Mesendoderm (in vitro differentiated cells): ENCODE measurements at regions not wholly inside any gene's neighbourhood (a gene's known extent, or its start where the extent isn't known, plus 50 kb on each side); places are given as distances from the start of the nearest gene placed in this dataset.

Experiments
- DNase-seq: peaks from one replicate; pipeline ENCODE4 v3.0.0; 2013
- H2AK5ac ChIP-seq: 2 replicates; pipeline ENCODE4 v1.6.1; 2013; ENCODE audit warnings: low read length, inconsistent platforms
- H2BK120ac ChIP-seq: 2 replicates; pipeline ENCODE4 v1.6.1; 2013; ENCODE audit warnings: low read depth, mild to moderate bottlenecking, low read length, moderate library complexity, mixed read lengths
- H2BK15ac ChIP-seq: replicated peaks from 2 replicates; pipeline ENCODE4 v1.6.1; 2013; ENCODE audit warnings: low read depth, mild to moderate bottlenecking, moderate library complexity
- H2BK5ac ChIP-seq: 2 replicates; pipeline ENCODE4 v1.6.1; 2013; ENCODE audit warnings: low read length, inconsistent platforms
- H3K18ac ChIP-seq: 2 replicates; pipeline ENCODE4 v1.6.1; 2013; ENCODE audit warnings: mild to moderate bottlenecking, low read length, mixed read lengths
- H3K23ac ChIP-seq: one replicate; pipeline ENCODE4 v1.6.1; 2013; ENCODE audit warnings: low read length
- H3K27ac ChIP-seq: 2 replicates; pipeline ENCODE4 v1.5.1; 2013; ENCODE audit warnings: low read depth, mild to moderate bottlenecking, inconsistent platforms, low read length, moderate library complexity
- H3K27me3 ChIP-seq: 2 replicates; pipeline ENCODE4 v1.6.1; 2013; ENCODE audit warnings: low read length, control low read depth, mild to moderate bottlenecking, inconsistent platforms; ENCODE audit not compliant: insufficient read depth, poor library complexity
- H3K36me3 ChIP-seq: 2 replicates; pipeline ENCODE4 v1.6.1; 2013; ENCODE audit warnings: low read length, inconsistent platforms; ENCODE audit not compliant: control insufficient read depth, insufficient read depth
- H3K4ac ChIP-seq: one replicate; pipeline ENCODE4 v1.6.1; 2013; ENCODE audit warnings: low read depth, mild to moderate bottlenecking, low read length, moderate library complexity
- H3K4me1 ChIP-seq: 2 replicates; pipeline ENCODE4 v1.6.1; 2013; ENCODE audit warnings: low read depth, low read length, inconsistent platforms; ENCODE audit not compliant: control insufficient read depth
- H3K4me2 ChIP-seq: 2 replicates; pipeline ENCODE4 v1.6.1; 2013; ENCODE audit warnings: low read length
- H3K4me3 ChIP-seq: 2 replicates; pipeline ENCODE4 v1.5.1; 2013; ENCODE audit warnings: mild to moderate bottlenecking, low read length
- H3K56ac ChIP-seq: one replicate; pipeline ENCODE4 v1.6.1; 2013; ENCODE audit warnings: low read length
- H3K79me1 ChIP-seq: 2 replicates; pipeline ENCODE4 v1.6.1; 2013; ENCODE audit warnings: low read length, inconsistent platforms
- H3K79me2 ChIP-seq: 2 replicates; pipeline ENCODE4 v1.6.1; 2013; ENCODE audit warnings: mild to moderate bottlenecking, low read length; ENCODE audit not compliant: control insufficient read depth, insufficient read depth
- H3K9ac ChIP-seq: 2 replicates; pipeline ENCODE4 v1.6.1; 2013; ENCODE audit warnings: low read length, inconsistent platforms
- H4K5ac ChIP-seq: one replicate; pipeline ENCODE4 v1.6.1; 2013; ENCODE audit warnings: low read length
- H4K8ac ChIP-seq: one replicate; pipeline ENCODE4 v1.6.1; 2013; ENCODE audit warnings: low read depth, mild to moderate bottlenecking, control low read depth, low read length, moderate library complexity
- WGBS: extraction: QIAGEN DNeasy Blood & Tissue Kit; methylation state at CpG from one replicate; pipeline ENCODE4 v1.1.7; 2013; ENCODE audit warnings: low lambda C conversion rate, missing lambda C conversion rate; ENCODE audit not compliant: insufficient coverage; ENCODE audit errors: extremely low coverage; 5-methylcytosine and 5-hydroxymethylcytosine counted together

DNA sequence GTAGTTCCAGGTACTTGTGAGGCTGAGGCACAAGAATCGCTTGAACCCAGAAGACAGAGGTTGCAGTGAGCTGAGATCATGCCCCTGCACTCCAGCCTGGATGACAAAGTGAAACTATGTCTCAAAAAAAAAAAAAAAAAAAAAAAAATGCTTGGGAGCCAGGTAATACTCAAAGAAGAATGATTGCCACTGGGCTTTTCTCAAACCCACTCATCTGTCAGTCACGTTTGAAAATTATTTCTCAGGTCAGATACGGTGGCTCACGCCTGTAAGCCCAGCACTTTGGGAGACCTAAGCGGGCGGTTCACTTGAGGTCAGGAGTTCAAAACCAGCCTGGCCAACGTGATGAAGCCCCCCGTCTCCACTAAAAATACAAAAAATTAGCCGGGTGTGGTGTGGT is 155.7 kb downstream of the RELL1 start:
- Histone ChIP-seq H3K79me1 (no peaks in the 10 kb centered on the region), H3K27me3 (no peaks in the 10 kb centered on the region), H2BK120ac (no peak overlapping the region), H3K4ac (no peak overlapping the region), H4K8ac (no peak overlapping the region), H3K18ac (no peak overlapping the region), H3K4me3 (no peak overlapping the region), H3K4me1 (no peaks in the 10 kb centered on the region), H3K4me2 (no peak overlapping the region), H3K9ac (no peak overlapping the region), H3K79me2 (no peaks in the 10 kb centered on the region), H3K56ac (no peak overlapping the region), H3K23ac (no peak overlapping the region), H2BK5ac (no peak overlapping the region), H4K5ac (no peak overlapping the region), H2BK15ac (no peak overlapping the region), H3K27ac (no peak overlapping the region), H2AK5ac (no peak overlapping the region), H3K36me3 (no peaks in the 10 kb centered on the region)
- no peak for DNase-seq
- no CpG with 5 or more reads among the region's 9 CpGs for WGBS

- Histone ChIP-seq H3K23ac (no peak overlapping the region), H3K4me2 (no peak overlapping the region), H3K4me3 (no peak overlapping the region), H3K4me1 (no peaks in the 10 kb centered on the region), H4K8ac (no peak overlapping the region), H2BK120ac (no peak overlapping the region), H4K5ac (no peak overlapping the region), H2AK5ac (no peak overlapping the region), H3K79me2 (no peaks in the 10 kb centered on the region), H3K36me3 (no peaks in the 10 kb centered on the region), H3K9ac (no peak overlapping the region), H2BK15ac (no peak overlapping the region), H3K4ac (no peak overlapping the region), H3K79me1 (no peaks in the 10 kb centered on the region), H3K56ac (no peak overlapping the region), H3K27ac (no peak overlapping the region), H3K18ac (no peak overlapping the region), H3K27me3 (no peaks in the 10 kb centered on the region), H2BK5ac (no peak overlapping the region)
- DNase-seq = no peak
- no CpG with 5 or more reads among the region's 6 CpGs for WGBS
Observed at GRCh38 chr4:37528166-37528885, 157.8 kb downstream of the RELL1 start.

- Histone ChIP-seq H3K27me3 (no peaks in the 10 kb centered on the region), H3K79me1 (no peaks in the 10 kb centered on the region), H3K36me3 (no peaks in the 10 kb centered on the region), H3K9ac (no peak overlapping the region), H2BK15ac (no peak overlapping the region), H3K4me1 (no peaks in the 10 kb centered on the region), H2BK120ac (no peak overlapping the region), H3K4me3 (no peak overlapping the region), H3K4ac (no peak overlapping the region), H3K18ac (no peak overlapping the region), H2BK5ac (no peak overlapping the region), H2AK5ac (no peak overlapping the region), H3K56ac (no peak overlapping the region), H3K27ac (no peak overlapping the region), H4K8ac (no peak overlapping the region), H3K23ac (no peak overlapping the region), H3K4me2 (no peak overlapping the region), H4K5ac (no peak overlapping the region), H3K79me2 (no peaks in the 10 kb centered on the region)
- peak; percentile 42 for DNase-seq
- WGBS = no CpG with 5 or more reads among the region's 2 CpGs
Observed at GRCh38 chr4:37524267-37524666, 161.9 kb downstream of the RELL1 start.

GRCh38 chr4:37522996-37523395 is 163.2 kb downstream of the RELL1 start:
- no peak overlapping the region for H3K27ac ChIP-seq
- no CpG with 5 or more reads among the region's 1 CpG for WGBS

GRCh38 chr4:37517326-37517725 is 168.8 kb downstream of the RELL1 start:
- Histone ChIP-seq H2BK15ac (no peak overlapping the region), H3K18ac (no peak overlapping the region), H4K8ac (no peak overlapping the region), H2BK120ac (no peak overlapping the region), H3K27ac (no peak overlapping the region), H3K4ac (no peak overlapping the region), H3K23ac (no peak overlapping the region), H4K5ac (no peak overlapping the region), H2BK5ac (no peak overlapping the region), H3K56ac (no peak overlapping the region), H2AK5ac (no peak overlapping the region), H3K4me1 (no peaks in the 10 kb centered on the region), H3K79me1 (no peaks in the 10 kb centered on the region), H3K27me3 (no peaks in the 10 kb centered on the region), H3K4me3 (no peak overlapping the region), H3K9ac (no peak overlapping the region), H3K36me3 (no peaks in the 10 kb centered on the region), H3K4me2 (no peak overlapping the region), H3K79me2 (no peaks in the 10 kb centered on the region)
- DNase-seq = no peak
- WGBS = no CpG with 5 or more reads among the region's 3 CpGs

More at GRCh38 chr4:37522996-37523395, 163.2 kb downstream of the RELL1 start:
- H3K36me3 ChIP-seq = no peaks in the 10 kb centered on the region
- no peak overlapping the region for H2BK15ac ChIP-seq
- no peak overlapping the region for H2BK120ac ChIP-seq
- no peaks in the 10 kb centered on the region for H3K79me2 ChIP-seq
- no peak overlapping the region for H3K23ac ChIP-seq
- H3K27me3 ChIP-seq = no peaks in the 10 kb centered on the region
- no peak overlapping the region for H3K4me3 ChIP-seq
- H4K8ac ChIP-seq = no peak overlapping the region
- H3K4me1 ChIP-seq = no peaks in the 10 kb centered on the region
- H3K79me1 ChIP-seq = no peaks in the 10 kb centered on the region
- no peak overlapping the region for H3K4me2 ChIP-seq
- H2BK5ac ChIP-seq = no peak overlapping the region
- H4K5ac ChIP-seq = no peak overlapping the region
- DNase-seq = peak; percentile 27
- no peak overlapping the region for H3K56ac ChIP-seq
- no peak overlapping the region for H3K4ac ChIP-seq
- H3K18ac ChIP-seq = no peak overlapping the region
- H2AK5ac ChIP-seq = no peak overlapping the region
- no peak overlapping the region for H3K9ac ChIP-seq
